GM21723 (cell line): ENCODE measurements at regions not wholly inside any gene's neighbourhood (a gene's known extent, or its start where the extent isn't known, plus 50 kb on each side); places are given as distances from the start of the nearest gene placed in this dataset.
A peak's percentile ranks its signal among the peaks of the same experiment; 100 is the strongest.

Experiments used
- ATAC-seq: cut with Tn5 transposase; IDR thresholded peaks from one replicate; pipeline ENCODE4 v1.9.1; 2021; ENCODE audit warnings: mild to moderate bottlenecking, moderate library complexity; ENCODE audit not compliant: unreplicated experiment

GRCh38 chr2:173419506-173419905, 64.8 kb downstream of the CDCA7 start:
- ATAC-seq, result no peak

DNA sequence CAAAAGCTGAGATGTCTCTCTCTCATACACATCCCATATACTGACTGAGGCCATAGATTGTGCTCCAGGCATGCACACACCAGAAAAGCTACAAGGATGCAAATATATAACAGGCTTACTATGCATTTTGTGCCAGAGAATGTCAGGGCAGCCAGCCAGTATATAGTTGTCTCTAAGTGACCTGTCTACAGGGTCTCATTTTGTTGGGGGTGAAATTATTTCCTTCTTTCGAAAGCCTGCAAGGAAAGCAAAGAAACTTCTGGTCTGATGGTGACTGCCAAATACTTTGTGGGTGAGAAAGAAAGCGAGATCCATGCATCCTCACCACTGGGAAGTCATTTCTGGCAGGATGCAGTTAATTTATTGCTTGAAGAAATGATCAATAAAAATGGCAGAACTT, 70.2 kb downstream of the CDCA7 start:
- ATAC-seq, result no peak

DNA sequence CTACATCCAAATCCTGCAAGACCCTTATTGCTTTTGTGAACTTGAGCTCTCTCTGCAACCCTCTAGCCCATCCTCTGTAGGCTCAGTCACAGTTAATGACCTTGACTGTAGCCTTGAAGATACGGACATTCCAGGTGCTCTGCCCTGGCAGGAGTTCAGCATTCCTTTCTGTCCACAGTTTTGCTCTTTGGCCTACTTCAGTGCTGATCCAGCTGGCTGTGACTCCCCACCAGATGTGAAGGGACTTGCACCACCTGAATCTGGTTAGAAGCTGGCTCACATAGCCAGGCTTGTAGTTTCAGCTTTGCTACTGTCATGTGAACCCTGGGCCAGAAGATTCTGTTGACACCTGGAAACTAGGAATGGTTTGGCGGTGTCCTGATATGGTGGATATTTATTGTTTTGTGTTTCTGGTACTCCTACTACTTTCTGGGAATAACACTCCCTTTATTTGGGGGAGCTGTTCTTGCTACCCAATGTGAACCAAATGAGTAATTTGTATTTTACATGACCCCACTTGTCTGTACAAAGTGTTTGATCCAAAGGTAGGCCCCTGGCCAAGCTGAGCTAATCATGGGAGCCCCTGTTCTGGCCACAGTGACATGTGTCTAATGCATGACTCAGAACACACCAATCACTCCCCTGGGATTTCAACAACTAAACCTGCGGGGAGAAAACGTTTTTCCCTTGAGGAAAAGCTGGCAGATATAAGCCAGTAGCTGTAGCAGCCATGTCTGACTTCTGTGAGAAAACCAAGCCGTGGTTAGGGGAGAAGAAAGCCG, 73.4 kb downstream of the CDCA7 start:
- ATAC-seq, result no peak

DNA sequence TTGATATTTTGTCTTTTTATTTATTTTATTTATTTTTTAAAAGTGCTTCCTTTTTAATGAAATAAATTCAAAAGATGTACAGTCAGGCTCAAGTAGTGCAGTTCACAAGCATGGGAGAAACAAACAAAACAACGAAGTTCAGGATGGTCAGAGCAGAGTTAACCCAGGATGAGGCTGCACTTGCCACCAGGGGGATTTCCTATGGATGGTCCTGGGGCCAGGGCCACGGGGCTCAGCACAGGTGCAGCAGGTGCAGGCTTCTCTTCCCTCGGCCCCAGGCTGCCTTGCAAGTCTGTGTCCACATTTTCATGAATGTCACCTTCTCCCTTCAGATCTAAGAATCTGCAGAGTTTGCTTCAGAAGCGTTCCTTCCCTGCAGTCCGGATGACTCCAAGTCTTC, 76.5 kb downstream of the CDCA7 start:
- ATAC-seq, result no peak

- no peak for ATAC-seq
Measured at GRCh38 chr2:173432049-173432754, 77.5 kb downstream of the CDCA7 start.

DNA sequence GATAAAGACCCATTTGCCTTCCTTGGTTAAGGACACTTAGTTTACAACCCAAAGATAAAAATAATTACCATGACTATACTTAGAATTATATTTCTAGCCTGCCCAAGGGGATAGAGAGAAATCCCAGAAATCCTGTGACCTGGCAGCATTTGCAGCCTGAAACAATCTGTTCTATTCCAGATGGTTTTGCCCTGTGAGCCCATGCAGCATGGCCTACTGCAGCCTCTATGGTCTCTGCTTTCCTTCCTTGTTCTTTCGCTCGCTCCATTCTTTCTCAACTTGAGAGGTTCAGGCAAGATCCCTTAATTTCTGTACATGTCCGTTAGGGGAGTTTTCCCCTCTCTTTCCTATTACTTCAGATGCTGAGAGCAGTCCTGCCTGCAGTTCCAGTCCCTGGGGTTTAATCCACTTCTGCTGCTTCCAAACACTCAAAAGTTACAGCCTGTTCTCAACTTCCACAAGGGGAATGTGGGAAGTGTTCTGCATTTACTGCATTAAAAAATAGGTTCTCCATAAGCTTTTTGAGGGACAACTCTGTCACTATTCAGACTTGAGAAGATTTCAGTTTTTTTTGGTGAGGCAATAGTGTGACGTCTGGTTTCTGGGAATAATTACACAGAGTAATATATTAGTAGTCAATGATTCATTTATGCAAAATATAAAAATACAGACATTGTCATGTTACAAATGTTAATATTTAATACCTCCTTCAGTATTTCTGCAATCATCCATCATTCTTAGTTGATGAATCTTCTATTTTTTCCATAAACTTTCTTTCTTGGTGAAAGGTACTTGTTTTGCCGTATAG, 80.3 kb downstream of the CDCA7 start:
- ATAC-seq, result no peak

- no peak for ATAC-seq
Measured at GRCh38 chr2:173435574-173435973, 80.9 kb downstream of the CDCA7 start.

GRCh38 chr2:173436088-173436487, 81.4 kb downstream of the CDCA7 start:
- no peak for ATAC-seq

- no peak for ATAC-seq
Measured at GRCh38 chr2:173441222-173441621, 86.5 kb downstream of the CDCA7 start.

DNA sequence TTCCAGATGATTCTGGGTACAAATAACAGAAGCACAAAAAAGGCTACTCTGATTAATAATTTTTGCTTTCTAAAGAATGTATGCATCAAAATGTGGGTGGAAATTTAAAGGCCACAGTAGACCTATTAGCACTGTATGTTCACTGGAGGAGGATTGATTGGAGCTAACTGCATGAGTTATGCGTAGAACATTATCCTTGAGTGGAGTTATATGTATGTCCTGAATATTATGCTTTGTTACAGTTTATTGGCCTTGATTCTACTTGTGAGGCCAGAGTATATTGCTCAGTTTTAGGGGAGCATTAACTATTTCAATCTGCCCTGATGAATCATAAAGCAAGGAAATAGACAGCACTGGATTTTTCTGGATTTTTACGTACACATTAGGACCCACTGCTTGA, 87.9 kb downstream of the CDCA7 start:
- no peak for ATAC-seq

- no peak for ATAC-seq
Measured at GRCh38 chr2:173446722-173447121, 92.0 kb downstream of the CDCA7 start.

- ATAC-seq, result peak; percentile 83
Measured at GRCh38 chr2:173448938-173449471, 94.3 kb downstream of the CDCA7 start.

- no peak for ATAC-seq
Measured at GRCh38 chr2:173451118-173451517, 96.4 kb downstream of the CDCA7 start.

- ATAC-seq, result no peak
Measured at GRCh38 chr2:173451941-173452340, 97.3 kb downstream of the CDCA7 start.

DNA sequence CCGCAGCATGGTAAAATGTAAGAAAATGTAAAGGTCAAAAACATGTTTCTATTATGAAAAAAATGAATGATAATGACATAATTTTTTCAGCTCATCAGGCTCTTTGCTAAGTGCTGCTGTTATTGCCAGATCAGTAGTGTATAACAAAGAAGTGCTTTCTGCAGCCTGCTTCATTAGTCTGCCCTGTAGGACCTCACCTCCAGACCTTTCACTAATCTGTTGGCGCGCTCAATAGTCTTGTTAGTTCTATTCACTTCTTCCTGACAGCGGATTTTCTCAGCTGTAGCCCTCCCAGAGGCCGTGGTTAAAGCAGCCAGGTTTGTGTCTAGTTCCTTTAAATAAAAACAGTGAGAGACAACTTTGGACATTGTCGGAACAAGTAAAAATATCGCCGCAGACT, 97.7 kb downstream of the CDCA7 start:
- no peak for ATAC-seq

GRCh38 chr2:173456960-173457359, 102.3 kb downstream of the CDCA7 start:
- ATAC-seq, result no peak

GRCh38 chr2:173457366-173457765, 102.7 kb downstream of the CDCA7 start:
- ATAC-seq, result no peak

GRCh38 chr2:173458991-173459780, 104.5 kb downstream of the CDCA7 start:
- ATAC-seq, result no peak

DNA sequence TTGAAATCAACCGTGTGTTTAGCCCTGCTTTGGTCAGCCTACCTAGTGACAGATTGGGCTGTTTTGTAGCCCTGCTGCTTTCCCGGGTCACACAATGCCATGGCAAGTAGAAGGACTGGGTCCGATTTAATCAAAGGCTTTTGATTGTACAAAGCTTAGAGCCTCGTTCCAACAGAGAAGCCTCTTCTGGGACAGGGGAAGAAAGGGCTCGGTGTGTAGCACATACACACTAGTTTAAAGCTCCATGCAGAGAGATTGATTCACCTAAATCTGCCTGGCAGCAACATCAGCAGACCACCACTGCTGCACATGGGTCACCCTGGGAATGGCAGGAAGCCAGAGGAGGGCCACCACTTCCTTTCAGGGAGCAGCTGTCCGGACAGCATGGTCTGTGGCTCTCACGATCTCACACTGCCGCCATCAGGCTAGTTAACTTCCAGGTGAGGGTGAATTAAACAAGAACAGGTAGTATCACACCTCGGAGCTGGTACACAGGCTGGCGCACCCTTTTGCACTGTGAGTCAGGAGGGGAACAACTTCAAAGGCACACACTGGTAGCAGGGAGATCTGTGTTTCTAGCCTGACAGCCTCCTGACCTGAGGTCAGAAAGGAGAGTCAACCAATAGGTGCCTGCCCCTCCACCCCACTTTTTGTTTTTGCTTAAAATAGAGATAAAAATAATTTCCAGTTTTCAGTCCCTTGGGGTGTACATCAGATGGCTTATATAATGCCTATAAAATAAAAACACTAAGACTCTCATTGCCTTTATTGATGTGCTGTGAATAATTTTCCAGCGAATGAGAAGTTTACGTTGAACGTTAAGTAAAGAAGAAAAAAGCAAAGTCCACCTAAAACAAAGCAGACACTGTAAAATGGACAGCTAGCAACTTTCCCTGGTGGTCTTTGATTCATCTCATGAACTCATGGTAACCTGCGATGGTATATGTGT, 108.5 kb downstream of the CDCA7 start:
- no peak for ATAC-seq
